Neural progenitor cell (in vitro differentiated cells): ENCODE measurements at regions not wholly inside any gene's neighbourhood (a gene's known extent, or its start where the extent isn't known, plus 50 kb on each side); places are given as distances from the start of the nearest gene placed in this dataset.

ENCODE experiments used
- CTCF ChIP-seq: fragments of 200-600 bp; sonication (generic); IDR thresholded peaks from 2 replicates; pipeline ENCODE4 v1.5.1; 2017; ENCODE audit warnings: antibody characterized with exemption, mild to moderate bottlenecking
- EZH2 ChIP-seq: fragments of 200-600 bp; sonication (generic); IDR thresholded peaks from 2 replicates; pipeline ENCODE4 v1.6.1; 2017; ENCODE audit warnings: antibody characterized with exemption, mild to moderate bottlenecking, moderate library complexity
- EZH2phosphoT487 ChIP-seq: fragments of 200-600 bp; sonication (generic); IDR thresholded peaks from 2 replicates; pipeline ENCODE4 v1.6.1; 2017; ENCODE audit warnings: antibody characterized with exemption

GRCh38 chr22:48578138-48579042, 1249.3 kb downstream of the BRD1 start:
- TF ChIP-seq CTCF (no peak), EZH2 (no peak), EZH2phosphoT487 (no peak)
